ENCODE measurements at regions not wholly inside any gene's neighbourhood (a gene's known extent, or its start where the extent isn't known, plus 50 kb on each side); places are given as distances from the start of the nearest gene placed in this dataset.

DNA sequence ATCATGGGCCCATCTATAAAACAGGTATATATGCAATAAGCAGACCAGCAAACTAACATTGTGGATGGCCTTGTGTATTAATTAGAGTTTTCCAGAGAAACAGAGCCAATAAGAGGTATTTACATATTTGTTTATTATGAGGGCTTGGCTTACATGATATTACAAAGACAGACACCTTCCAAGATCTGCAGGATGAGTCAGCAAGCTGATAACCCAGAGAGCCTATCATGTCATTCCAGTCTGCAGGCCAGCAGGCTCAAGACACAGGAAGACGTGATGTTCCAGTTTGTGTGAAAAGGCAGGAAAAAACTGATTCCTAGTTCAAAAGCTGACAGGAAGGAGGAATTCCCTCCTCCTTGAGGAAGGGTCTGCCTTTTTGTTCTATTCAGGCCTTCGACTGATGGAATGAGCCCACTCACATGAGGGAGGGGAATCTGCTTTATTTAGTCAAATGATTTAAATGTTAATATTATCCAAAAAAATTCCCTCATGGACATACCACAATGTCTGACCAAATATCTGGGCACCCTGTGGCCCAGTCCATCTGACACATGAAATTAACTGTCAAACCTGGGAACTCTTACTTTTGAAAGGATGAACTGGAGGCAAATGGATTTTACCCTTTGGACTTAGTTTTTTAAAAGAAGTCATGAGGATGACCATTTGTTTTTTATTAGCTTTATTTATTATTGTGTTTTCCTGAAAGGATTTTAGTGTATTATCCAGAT, 161.2 kb upstream of the CHD1 start:
- Histone ChIP-seq H3K23me2 (ENCODE audit: insufficient read length, low read depth, low read length, poor library complexity, severe bottlenecking) (no peaks in the 10 kb centered on the region), H2BK20ac (ENCODE audit: low read depth, low read length, poor library complexity, severe bottlenecking) (no peak overlapping the region), H2BK12ac (ENCODE audit: insufficient read length, low read depth, low read length) (no peak overlapping the region), H3T11ph (ENCODE audit: low read length) (no peak overlapping the region), H3K79me1 (ENCODE audit: insufficient read depth, low read depth, low read length, poor library complexity, severe bottlenecking) (no peaks in the 10 kb centered on the region), H3K4me1 (ENCODE audit: insufficient read depth, low read length) (no peaks in the 10 kb centered on the region), H2BK15ac (ENCODE audit: low read depth, low read length) (no peak overlapping the region), H3K9ac (ENCODE audit: extremely low read depth, insufficient read length, low read length) (no peak overlapping the region), H4K20me1 (ENCODE audit: control insufficient read depth, insufficient read depth, insufficient read length) (no peaks in the 10 kb centered on the region), H3K18ac (ENCODE audit: insufficient read length, low read depth, low read length) (no peak overlapping the region), H3K23ac (ENCODE audit: insufficient read length, low read depth, low read length) (no peak overlapping the region), H2BK5ac (ENCODE audit: insufficient read length, low read length) (no peak overlapping the region), H2AK5ac (ENCODE audit: insufficient read length, low read length) (no peak overlapping the region), H3K9me3 (ENCODE audit: control insufficient read depth, low read depth, low read length) (no peaks in the 10 kb centered on the region), H3K4me2 (ENCODE audit: insufficient read depth, insufficient read length, low read length) (no peak overlapping the region), H3K56ac (ENCODE audit: insufficient read length, low read depth, low read length) (no peak overlapping the region), H3K14ac (ENCODE audit: insufficient read depth, low read length) (no peak overlapping the region), H4K8ac (replicated peaks; ENCODE audit: insufficient read length, low read depth, low read length) (no peak overlapping the region), H2AFZ (ENCODE audit: low read length) (no peak overlapping the region), H3K27me3 (ENCODE audit: insufficient read depth, low read length) (no peaks in the 10 kb centered on the region), H3K4ac (ENCODE audit: low read depth, low read length) (no peak overlapping the region), H3K27ac (ENCODE audit: insufficient read length, low read depth, low read length) (no peak overlapping the region), H4K5ac (ENCODE audit: insufficient read length, low read depth, low read length) (no peak overlapping the region), H3K79me2 (ENCODE audit: insufficient read depth, low read length) (no peaks in the 10 kb centered on the region), H2BK120ac (ENCODE audit: low read depth, low read length, poor library complexity, severe bottlenecking) (no peak overlapping the region), H4K91ac (ENCODE audit: insufficient read length, low read depth, low read length) (no peak overlapping the region)
- no peak for DNase-seq
- whole genome bisulfite sequencing (ENCODE audit: extremely low coverage, insufficient read length, low lambda C conversion rate) = no CpG with 5 or more reads among the region's 2 CpGs
- Mint-ChIP-seq H3K4me1 (no peaks in the 10 kb centered on the region), H3K27me3 (ENCODE audit: low read depth) (no peaks in the 10 kb centered on the region), H3K36me3 (ENCODE audit: insufficient read depth in 1 of 3, low read depth in 3 of 3) (peaks cover 0 to 9% (median 0%) of the 10 kb centered on the region in 3 experiments; a peak in 2 of 7 replicates), H3K27ac (no peak overlapping the region), H3K4me3 (no peak overlapping the region), H3K9me3 (peaks cover 3 to 4% of the 10 kb centered on the region in 2 experiments; a peak in 2 of 5 replicates)
- TF ChIP-seq, protein P1, sequence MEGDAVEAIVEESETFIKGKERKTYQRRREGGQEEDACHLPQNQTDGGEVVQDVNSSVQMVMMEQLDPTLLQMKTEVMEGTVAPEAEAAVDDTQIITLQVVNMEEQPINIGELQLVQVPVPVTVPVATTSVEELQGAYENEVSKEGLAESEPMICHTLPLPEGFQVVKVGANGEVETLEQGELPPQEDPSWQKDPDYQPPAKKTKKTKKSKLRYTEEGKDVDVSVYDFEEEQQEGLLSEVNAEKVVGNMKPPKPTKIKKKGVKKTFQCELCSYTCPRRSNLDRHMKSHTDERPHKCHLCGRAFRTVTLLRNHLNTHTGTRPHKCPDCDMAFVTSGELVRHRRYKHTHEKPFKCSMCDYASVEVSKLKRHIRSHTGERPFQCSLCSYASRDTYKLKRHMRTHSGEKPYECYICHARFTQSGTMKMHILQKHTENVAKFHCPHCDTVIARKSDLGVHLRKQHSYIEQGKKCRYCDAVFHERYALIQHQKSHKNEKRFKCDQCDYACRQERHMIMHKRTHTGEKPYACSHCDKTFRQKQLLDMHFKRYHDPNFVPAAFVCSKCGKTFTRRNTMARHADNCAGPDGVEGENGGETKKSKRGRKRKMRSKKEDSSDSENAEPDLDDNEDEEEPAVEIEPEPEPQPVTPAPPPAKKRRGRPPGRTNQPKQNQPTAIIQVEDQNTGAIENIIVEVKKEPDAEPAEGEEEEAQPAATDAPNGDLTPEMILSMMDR (conservative IDR thresholded peaks at IDR 0.05) = no peak
